Fibroblast of lung (primary cell): ENCODE measurements at regions not wholly inside any gene's neighbourhood (a gene's known extent, or its start where the extent isn't known, plus 50 kb on each side); places are given as distances from the start of the nearest gene placed in this dataset.

ENCODE experiments used
- DNase-seq, 2 donors: peaks; one replicate each; pipeline versions ENCODE4 v3.0.0 to v3.0.0-alpha.2; 2010; ENCODE audit warnings: low read depth in 2 of 2
- H2AFZ ChIP-seq: 2 replicates; pipeline ENCODE4 v1.5.1; 2012; ENCODE audit warnings: low read length, control low read depth, inconsistent platforms
- H3K27ac ChIP-seq: 2 replicates; pipeline ENCODE4 v1.5.1; 2011; ENCODE audit warnings: low read length, control low read depth; ENCODE audit not compliant: insufficient read depth
- H3K27me3 ChIP-seq: 2 replicates; pipeline ENCODE4 v1.5.1; 2011; ENCODE audit warnings: mild to moderate bottlenecking, low read length; ENCODE audit not compliant: control insufficient read depth, insufficient read depth
- H3K36me3 ChIP-seq: 2 replicates; pipeline ENCODE4 v1.5.1; 2011; ENCODE audit warnings: low read length; ENCODE audit not compliant: control insufficient read depth, insufficient read depth
- H3K4me1 ChIP-seq: 2 replicates; pipeline ENCODE4 v1.5.1; 2011; ENCODE audit warnings: low read length; ENCODE audit not compliant: control insufficient read depth, insufficient read depth; ENCODE audit errors: extremely low read depth
- H3K4me2 ChIP-seq: 2 replicates; pipeline ENCODE4 v1.5.1; 2011; ENCODE audit warnings: low read length, control low read depth; ENCODE audit not compliant: insufficient read depth; ENCODE audit errors: extremely low read depth
- H3K4me3 ChIP-seq, 4 experiments: fragments of 200-600 bp in 1 of 4; sonication (generic) in 1 of 4; replicated peaks in 1 of 4; 2 replicates each; pipeline ENCODE4 v1.5.1; 2011 to 2016; ENCODE audit warnings: low read length in 4 of 4, low read depth in 3 of 4, mild to moderate bottlenecking in 3 of 4, control low read depth in 2 of 4, inconsistent platforms in 1 of 4, mixed read lengths in 1 of 4; ENCODE audit not compliant: insufficient read depth in 1 of 4; ENCODE audit errors: control extremely low read depth in 1 of 4
- H3K79me2 ChIP-seq: 2 replicates; pipeline ENCODE4 v1.5.1; 2012; ENCODE audit warnings: mild to moderate bottlenecking, low read length, inconsistent platforms; ENCODE audit not compliant: control insufficient read depth, insufficient read depth
- H3K9ac ChIP-seq: 2 replicates; pipeline ENCODE4 v1.5.1; 2011; ENCODE audit warnings: mild to moderate bottlenecking, low read length, control low read depth; ENCODE audit not compliant: insufficient read depth
- H3K9me3 ChIP-seq: 2 replicates; pipeline ENCODE4 v1.5.1; 2012; ENCODE audit warnings: low read depth, low read length; ENCODE audit not compliant: control insufficient read depth, insufficient read depth
- H4K20me1 ChIP-seq: 2 replicates; pipeline ENCODE4 v1.5.1; 2011; ENCODE audit warnings: low read length; ENCODE audit not compliant: control insufficient read depth, insufficient read depth; ENCODE audit errors: extremely low read depth
- EZH2 ChIP-seq: IDR thresholded peaks from 2 replicates; pipeline ENCODE4 v1.5.1; 2012; ENCODE audit warnings: low read length, control low read depth, mild to moderate bottlenecking; ENCODE audit errors: missing control alignments
- TF ChIP-seq, protein P1 (sequence below), 2 donors: IDR thresholded peaks in 1 of 2; conservative IDR thresholded peaks in 1 of 2; 1 replicate in 1 of 2; 2 replicates in 1 of 2; pipeline ENCODE4 v1.5.1; 2011 to 2012; ENCODE audit warnings: low read length in 2 of 2, control low read depth in 1 of 2, inconsistent platforms in 1 of 2, low read depth in 1 of 2, mild to moderate bottlenecking in 1 of 2

- Histone ChIP-seq H2AFZ (no peak overlapping the region), H3K79me2 (no peaks in the 10 kb centered on the region), H4K20me1 (no peaks in the 10 kb centered on the region), H3K9me3 (no peaks in the 10 kb centered on the region), H3K36me3 (no peaks in the 10 kb centered on the region), H3K4me1 (no peaks in the 10 kb centered on the region), H3K9ac (no peak overlapping the region), H3K4me2 (no peak overlapping the region), H3K27ac (no peak overlapping the region), H3K27me3 (peaks cover 11% of the 10 kb centered on the region), H3K4me3 (no peak overlapping the region)
- no peak for TF ChIP-seq EZH2
- TF ChIP-seq, protein P1, sequence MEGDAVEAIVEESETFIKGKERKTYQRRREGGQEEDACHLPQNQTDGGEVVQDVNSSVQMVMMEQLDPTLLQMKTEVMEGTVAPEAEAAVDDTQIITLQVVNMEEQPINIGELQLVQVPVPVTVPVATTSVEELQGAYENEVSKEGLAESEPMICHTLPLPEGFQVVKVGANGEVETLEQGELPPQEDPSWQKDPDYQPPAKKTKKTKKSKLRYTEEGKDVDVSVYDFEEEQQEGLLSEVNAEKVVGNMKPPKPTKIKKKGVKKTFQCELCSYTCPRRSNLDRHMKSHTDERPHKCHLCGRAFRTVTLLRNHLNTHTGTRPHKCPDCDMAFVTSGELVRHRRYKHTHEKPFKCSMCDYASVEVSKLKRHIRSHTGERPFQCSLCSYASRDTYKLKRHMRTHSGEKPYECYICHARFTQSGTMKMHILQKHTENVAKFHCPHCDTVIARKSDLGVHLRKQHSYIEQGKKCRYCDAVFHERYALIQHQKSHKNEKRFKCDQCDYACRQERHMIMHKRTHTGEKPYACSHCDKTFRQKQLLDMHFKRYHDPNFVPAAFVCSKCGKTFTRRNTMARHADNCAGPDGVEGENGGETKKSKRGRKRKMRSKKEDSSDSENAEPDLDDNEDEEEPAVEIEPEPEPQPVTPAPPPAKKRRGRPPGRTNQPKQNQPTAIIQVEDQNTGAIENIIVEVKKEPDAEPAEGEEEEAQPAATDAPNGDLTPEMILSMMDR (conservative IDR thresholded peaks at IDR 0.05 in 1 of 2, IDR thresholded peaks at IDR 0.05 in 1 of 2; ENCODE audit: low read depth in 1 of 2, low read length in 2 of 2), result no peak
- no peak for DNase-seq
Observed at GRCh38 chr22:44577391-44578109, 79.5 kb upstream of the RTL6 start.

- no peak for DNase-seq
- no peak overlapping the region for H3K4me2 ChIP-seq
- no peaks in the 10 kb centered on the region for H3K79me2 ChIP-seq
- H3K27me3 ChIP-seq, result peaks cover 12% of the 10 kb centered on the region
- no peaks in the 10 kb centered on the region for H4K20me1 ChIP-seq
- no peak overlapping the region for H3K27ac ChIP-seq
- no peaks in the 10 kb centered on the region for H3K9me3 ChIP-seq
- no peak overlapping the region for H3K4me3 ChIP-seq
- no peaks in the 10 kb centered on the region for H3K4me1 ChIP-seq
- TF ChIP-seq, protein P1 (conservative IDR thresholded peaks at IDR 0.05 in 1 of 2, IDR thresholded peaks at IDR 0.05 in 1 of 2; ENCODE audit: low read depth in 1 of 2, low read length in 2 of 2), result no peak
- TF ChIP-seq EZH2, result no peak
- H3K9ac ChIP-seq, result no peak overlapping the region
- H2AFZ ChIP-seq, result no peak overlapping the region
- H3K36me3 ChIP-seq, result no peaks in the 10 kb centered on the region
Observed at GRCh38 chr22:44576311-44577260, 78.6 kb upstream of the RTL6 start.

DNA sequence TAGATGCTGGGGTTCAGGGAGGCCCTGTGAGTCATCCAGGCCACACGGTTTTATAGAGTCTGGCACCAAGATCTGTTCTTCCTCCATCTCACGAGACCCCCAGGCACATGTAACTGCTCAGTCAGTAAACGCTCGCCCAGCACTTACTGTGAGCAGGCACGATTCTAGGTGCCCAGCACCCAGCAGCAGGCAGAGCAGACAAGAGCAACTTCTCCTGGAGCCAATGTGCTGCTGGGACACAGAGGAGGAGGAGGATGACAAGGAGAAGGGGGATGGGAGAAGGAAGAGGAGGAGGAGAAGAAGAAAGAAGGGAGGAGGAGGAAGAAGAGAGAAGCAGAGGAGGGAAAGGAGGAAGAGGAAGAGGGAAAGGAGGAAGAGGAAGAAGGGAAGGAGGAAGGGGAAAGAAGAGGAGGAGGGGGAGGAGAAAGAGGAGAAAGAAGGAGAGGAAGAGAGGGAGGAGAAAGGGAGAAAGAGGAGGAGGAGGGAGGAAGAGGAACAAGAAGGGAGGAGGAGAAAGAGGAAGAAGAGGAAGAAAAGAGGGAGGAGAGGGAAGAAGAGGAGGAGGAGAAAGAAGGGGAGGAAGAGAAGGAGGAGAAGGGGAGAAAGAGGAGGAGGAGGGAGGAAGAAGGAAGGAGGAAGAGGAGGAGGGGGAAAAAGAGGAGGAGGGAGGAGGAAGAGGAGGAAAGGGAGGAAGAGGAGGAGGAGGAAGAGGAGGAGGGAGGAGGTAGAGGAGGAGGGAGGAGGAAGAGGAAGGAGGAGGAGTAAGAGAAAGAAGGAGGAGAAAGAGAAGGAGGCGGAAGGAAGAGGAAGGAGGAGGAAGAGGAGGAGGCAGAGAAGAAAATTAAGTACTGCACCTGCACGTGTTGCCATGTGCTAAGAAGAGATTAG, 77.6 kb upstream of the RTL6 start:
- H3K27me3 ChIP-seq, result peaks cover 12% of the 10 kb centered on the region
- no peaks in the 10 kb centered on the region for H3K9me3 ChIP-seq
- H3K4me1 ChIP-seq, result no peaks in the 10 kb centered on the region
- H3K79me2 ChIP-seq, result no peaks in the 10 kb centered on the region
- TF ChIP-seq, protein P1 (conservative IDR thresholded peaks at IDR 0.05 in 1 of 2, IDR thresholded peaks at IDR 0.05 in 1 of 2; ENCODE audit: low read depth in 1 of 2, low read length in 2 of 2), result no peak
- TF ChIP-seq EZH2, result no peak
- no peak overlapping the region for H3K4me3 ChIP-seq
- no peak overlapping the region for H3K9ac ChIP-seq
- H4K20me1 ChIP-seq, result no peaks in the 10 kb centered on the region
- H3K27ac ChIP-seq, result no peak overlapping the region
- no peak for DNase-seq
- H3K36me3 ChIP-seq, result no peaks in the 10 kb centered on the region
- no peak overlapping the region for H3K4me2 ChIP-seq
- no peak overlapping the region for H2AFZ ChIP-seq
